IPS-NIHi11 (cell line): ENCODE measurements at regions not wholly inside any gene's neighbourhood (a gene's known extent, or its start where the extent isn't known, plus 50 kb on each side); places are given as distances from the start of the nearest gene placed in this dataset.

Source experiments
- DNase-seq: peaks from one replicate; pipeline ENCODE4 v3.0.0; 2012; ENCODE audit warnings: mixed read lengths, low spot score

DNA sequence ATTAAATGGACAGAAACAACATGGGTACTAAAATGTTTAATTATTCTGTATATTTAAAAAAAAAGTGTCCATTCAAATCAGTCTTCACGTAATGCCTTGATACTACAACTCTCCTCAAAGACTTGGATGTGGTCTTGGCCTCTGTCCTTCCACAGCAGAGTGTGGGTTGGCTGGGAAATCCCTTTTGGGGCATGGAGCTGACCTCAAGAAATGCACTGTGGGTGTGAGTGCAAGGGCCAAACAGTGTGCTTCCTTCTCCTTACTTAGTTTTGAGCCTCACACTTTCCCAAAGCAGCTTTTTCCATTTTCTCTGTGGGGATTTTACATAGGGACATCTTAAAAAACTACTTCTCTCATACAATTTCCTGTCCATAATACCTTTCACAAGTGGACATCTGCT lies 607.4 kb downstream of the EFNB2 start:
- DNase-seq = no peak

DNA sequence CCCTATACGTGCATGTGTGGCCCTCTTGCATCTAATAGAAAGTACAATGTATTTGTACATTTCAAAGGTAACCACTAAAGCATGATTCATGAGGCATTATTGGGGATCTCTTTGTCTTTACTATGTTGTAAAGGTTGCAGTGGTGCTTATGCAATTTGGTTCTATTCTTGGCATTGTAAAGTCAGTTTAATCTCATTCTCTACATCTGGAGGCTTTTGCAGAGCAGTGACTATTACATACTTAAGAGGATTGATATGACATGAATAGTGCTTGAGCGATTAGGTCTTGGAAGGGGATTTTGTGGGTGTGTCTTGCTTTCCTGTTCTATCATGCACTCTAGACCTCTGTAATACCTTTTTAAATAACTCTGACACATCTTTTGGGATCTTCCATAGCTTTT lies 610.0 kb downstream of the EFNB2 start:
- no peak for DNase-seq

DNA sequence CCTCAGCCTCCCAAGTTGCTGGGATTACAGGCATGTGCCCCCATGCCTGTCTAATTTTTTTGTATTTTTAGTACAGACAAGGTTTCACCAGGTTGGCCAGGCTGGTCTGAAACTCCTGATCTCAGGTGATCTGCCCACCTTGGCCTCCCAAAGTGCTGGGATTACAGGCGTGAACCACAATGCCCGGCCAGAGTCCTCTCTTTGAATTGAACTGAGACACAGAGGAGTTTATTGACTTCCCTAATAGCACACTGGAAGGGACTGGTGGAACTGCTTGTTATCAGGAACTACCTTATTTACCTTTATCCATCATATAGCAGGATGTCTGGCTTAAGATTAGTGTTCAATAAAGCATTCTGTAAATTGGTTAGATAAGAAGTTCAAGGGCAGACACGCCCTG lies 613.8 kb downstream of the EFNB2 start:
- DNase-seq = no peak

DNA sequence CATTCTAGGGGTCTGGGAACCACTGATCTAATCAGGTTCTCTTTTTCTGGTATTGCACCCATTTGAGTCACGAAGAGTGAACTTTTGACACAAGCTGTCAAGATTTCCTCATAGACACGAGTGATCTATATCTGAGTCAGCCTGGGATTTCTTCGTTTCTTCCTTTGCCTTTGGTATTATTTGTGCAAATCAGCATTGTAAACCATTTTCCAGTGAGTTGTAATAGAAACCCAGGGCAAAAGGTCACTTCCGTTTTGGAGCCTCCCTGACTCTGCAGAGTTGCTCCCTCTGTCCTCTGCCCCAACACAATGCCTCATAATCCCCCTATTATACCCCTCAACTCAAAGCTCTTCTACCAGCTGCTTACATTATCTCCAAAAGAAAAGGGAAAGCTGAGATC lies 615.1 kb downstream of the EFNB2 start:
- no peak for DNase-seq

DNA sequence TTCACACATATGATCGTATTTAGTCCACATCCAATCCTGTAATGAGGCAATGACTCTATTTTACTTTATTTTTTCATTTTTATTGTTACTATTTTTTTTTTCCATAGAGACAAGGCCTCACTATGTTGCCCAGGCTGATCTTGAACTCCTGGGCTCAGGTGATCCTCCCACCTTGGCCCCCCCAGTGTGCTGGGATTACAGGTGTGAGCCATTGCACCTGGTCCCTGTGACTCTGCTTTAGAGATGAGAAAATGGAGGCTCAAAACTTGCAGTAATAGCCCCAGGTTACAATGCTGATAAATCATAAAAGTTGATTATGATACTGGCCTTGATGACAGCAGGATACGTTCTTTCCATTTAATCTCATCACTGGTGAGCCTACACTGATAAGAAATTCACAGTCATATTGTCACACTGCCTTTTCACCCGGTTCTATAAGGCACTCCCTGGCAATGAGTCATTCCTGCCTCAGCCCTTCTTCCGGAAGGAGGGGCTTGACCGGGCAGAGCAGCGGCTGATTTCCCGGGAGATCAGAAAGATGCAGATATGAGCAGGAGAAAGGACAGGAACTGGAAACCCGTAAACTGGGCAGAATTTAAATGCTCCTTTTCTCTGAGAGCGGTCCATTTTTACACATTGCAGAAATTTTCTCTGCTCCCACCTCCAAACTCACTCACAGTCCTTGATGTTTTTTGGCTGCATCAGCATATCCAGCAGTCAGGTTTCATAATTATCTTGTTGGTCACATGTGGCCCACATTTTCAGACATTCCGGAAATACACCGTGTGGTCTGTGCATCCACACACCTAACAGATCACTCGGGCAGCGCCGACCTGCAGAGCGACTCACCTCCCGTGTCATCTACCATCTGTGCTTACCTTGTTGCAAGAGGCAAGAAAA lies 616.4 kb downstream of the EFNB2 start:
- DNase-seq = peak; percentile 27

DNA sequence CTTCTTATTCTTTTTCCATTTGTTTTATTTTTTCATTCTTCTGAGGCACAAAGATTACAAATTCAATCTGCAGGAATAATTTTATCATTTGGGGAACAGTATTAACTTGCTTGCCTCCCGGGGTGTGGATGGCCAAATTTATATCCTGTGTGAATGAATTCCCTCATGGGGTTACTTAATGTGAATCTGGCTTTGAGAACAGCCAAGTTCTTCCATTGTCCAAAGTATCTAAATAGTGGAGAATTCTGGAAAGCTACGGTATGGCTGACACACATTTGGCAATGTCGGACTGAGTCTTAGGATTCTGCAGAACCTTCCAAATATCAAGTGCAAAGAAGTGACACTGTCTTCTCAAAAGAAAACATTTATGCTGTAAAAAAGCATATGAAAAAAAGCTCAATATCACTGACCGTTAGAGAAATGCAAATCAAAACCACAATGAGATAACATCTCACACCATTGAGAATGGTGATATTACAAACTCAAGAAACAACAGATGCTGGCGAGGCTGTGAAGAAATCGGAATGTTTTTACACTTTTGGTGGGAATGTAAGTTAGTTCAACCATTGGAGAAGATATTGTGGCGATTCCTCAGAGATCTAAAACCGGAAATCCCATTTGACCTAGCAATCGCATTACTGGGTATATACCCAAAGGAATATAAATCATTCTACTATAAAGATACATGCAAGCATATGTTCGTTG lies 620.2 kb downstream of the EFNB2 start:
- no peak for DNase-seq

DNA sequence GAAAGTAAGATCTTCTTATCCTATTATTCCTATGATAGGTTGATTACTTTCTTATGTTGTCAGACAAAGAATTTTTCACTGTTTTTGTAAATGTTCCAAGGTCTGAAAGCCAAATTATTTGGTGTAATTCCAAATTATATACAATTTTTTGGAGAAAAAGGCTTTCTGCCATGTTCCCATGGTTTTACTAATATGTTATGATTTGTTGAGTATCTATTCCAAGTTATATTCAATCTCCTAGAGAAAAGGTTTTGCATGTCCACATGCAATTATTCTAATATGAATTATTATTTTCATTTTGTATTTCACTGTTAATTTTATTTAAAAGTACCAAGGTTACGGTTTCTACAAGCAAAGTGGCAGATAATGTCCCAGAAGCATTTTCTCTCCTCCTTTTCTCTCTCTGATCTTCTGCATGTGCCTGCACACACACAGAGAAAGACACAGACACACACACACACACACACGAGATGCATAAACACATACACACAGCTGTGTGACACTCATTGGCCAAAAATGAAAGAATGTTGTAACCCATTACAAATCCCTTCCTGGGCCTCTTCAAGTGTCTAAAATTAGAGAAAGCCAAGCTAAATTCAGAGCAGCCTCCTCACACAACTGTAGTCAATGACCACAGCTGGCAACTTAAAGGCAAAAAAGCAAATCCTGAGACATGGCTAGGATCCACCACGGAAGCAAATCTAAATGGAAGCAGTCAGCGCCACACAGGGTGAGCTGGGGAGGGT lies 621.0 kb downstream of the EFNB2 start:
- DNase-seq = no peak

DNA sequence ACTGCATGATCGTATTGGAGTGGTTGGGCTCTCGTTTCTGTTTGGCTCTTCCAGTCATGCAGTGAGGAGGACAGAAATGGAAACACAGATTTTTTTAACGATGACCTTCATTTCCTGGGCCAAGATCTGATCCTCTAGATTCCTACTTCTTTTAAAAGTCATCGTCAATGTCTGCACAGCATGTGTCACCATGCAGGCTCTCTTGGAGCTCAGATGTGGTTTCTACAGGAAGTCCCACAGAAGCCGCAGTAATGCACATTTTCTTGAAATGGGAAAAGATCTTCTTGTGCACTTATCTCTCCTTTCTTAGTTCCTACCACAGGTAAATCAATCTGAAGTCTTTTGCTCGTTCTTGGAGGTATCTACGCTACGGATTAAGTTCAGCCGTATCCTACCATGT lies 626.9 kb downstream of the EFNB2 start:
- no peak for DNase-seq

DNA sequence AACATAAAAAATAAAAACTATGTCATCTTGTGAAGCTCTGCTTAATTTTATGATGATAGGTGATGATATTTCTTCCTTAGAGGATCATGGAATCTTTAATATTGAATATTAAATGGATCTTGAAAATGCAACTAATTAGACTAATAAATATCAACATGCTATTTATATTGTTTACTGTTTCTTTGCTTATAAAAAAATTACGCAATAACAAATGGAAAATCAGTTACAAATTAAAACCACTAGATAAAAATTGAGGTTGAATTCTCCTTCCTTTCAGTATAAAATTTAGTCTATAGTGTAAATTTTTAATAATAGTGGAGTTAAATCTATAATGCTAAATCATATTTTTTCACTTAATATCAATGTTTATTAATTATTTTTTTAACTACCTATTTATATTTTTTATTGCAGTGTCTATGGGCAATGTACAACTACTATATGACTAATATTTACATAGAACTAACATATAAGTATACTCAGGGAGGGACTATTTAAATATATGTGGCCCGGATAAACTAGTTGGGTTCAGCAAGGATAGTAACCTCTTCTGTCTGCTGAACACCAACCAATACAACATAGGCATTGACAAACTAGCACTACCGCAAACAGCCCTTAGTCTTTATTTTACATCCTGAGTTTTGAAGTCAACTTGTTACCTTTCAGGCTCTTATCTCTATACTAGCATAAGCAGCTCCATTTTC lies 628.0 kb downstream of the EFNB2 start:
- DNase-seq = no peak

DNA sequence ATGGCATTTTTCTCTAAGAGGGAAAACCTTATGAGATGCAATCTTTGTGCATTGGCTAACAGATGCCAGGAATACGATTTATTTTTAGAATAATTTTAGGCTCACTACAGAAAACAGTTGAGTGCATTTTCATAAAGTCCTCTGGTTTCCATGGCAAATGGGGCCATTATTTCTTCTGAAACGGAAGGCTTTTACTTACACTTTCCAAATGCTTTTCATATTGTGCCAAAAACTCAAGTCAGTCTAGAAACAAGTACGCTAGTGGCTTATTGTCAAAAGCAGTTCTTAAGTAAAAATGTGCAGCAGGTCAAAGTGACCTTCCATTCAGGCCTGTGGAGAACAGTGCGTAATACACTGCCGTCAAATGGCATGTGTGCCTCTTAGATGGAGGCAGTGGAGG lies 628.7 kb downstream of the EFNB2 start:
- no peak for DNase-seq

DNA sequence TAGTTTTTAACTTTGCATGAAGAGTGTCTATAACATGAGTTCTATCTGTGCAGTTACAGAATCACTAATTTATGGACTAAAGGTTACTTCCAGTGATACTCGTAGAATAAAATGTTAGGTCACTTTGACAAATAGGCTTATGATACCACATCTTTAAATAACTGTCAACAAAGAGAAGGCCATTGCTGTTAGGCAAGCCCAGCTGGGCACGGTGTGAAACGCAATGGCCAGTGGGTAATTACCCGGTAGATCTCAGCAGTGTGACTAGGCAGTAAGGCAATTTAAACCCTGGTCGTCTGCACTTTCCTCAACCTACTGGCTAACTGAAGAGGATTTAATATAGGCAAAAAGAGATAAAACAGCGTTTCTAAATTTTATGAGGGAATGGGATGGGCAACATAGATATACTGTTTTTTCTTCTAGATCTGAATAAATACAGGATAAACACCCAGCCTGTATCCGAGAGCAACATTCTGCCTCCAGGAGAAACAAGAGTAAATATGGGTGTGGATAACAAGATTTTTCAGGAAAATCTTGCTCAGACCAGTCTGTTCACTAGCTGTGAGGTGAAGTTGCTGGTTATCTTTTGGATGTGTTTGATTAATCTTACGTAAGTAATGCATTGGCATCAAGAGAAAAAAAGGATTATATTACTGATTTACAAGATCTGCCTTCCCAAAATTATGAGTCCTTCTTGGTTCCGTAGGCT lies 631.3 kb downstream of the EFNB2 start:
- no peak for DNase-seq

DNA sequence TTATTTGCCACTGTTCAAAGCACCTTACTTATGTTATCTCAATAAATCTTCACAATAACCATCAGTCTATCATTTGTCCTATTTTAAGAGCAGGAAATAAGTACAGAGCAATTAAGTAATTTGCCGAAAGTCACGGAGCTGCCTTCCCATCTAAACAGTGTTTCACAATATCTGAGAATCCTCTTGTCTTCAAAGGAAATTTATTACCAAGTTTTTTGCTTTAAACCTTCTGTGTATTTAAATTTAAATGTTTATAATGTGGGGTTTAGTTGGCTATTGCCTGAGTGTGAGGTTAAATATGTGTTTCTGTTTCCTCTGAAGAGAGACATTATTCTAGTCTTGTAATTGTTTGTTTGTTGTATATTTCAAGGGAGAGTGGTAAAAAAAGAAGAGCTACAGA lies 633.1 kb downstream of the EFNB2 start:
- DNase-seq = no peak

DNA sequence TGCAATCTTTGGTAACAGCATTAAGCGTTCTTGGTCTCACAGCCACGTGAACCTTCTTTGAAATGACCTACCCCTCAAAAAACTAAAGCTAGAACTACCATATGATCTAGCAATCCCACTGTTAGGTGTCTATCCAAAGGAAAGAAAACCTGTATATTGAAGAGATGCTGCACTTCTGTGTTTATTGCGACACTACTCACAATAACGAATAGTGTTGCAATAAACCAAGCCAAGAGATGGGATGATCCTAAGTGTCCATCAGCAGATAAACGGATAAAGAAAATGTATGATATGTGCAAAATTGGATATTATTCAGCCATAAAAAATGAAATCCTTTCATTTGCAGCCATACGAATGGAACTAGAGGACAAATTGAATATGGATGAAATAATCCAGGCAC lies 637.9 kb downstream of the EFNB2 start:
- DNase-seq = no peak

DNA sequence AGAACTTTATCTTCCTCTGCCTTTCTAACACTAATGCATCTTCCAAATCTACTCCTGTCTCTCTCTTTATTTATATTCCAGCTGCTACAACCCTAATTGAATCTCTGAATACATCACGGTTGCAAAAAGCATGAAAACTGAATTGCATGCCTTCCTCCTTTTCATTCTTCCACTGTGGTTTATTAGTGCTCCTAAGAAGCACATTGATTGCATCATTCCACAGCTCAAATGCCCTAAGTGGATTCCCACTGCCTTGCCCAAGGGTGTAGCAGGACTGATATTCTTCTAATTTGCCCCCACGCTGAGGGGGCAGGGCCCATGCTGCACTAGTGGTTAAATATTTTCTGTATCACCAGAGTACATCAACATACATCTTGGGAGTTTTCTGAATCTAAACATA lies 640.8 kb downstream of the EFNB2 start:
- DNase-seq = no peak

DNA sequence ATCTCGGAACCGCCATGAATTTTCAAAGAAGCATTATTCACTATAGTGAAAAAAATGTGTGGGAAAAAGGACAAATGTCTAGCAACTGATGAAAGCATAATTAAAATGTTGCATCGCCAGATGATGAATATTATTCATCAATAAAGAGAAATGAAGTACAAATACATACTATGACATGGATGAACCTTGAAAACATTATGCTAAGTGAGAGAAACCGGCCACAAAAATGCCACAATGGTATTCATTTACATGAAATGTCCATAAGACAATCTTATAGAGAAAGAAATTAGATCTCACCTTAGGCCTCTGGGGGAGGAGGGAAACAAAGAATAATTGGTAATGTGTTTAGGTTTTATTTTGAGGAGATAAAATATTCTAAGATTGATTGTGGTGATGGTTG lies 645.0 kb downstream of the EFNB2 start:
- no peak for DNase-seq

DNA sequence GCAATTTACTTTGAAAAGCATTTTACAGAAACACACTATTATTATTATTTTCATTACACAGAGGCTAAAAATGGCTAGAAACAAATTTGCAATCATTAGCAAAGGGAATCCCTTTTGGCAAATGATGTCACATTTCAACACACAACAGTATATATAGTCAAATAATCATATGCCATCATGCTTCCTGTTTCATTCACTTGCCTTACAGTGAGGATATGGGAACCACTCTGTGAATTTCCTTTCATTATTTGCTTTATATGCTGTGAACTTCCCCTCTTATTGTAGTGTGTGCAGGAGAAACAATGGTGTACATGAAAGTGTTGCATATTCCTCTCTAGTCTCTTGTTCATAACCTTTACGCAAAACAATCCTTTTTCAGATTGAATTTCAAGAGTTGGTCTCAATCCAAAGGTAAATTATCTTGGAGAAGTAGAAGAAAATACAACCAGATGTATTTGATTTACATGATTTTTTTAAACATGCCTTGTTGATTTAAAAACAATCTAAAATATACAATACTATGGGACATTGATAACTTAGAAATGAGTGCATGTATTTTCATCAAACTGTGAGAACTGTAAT lies 657.3 kb downstream of the EFNB2 start:
- DNase-seq = no peak

DNA sequence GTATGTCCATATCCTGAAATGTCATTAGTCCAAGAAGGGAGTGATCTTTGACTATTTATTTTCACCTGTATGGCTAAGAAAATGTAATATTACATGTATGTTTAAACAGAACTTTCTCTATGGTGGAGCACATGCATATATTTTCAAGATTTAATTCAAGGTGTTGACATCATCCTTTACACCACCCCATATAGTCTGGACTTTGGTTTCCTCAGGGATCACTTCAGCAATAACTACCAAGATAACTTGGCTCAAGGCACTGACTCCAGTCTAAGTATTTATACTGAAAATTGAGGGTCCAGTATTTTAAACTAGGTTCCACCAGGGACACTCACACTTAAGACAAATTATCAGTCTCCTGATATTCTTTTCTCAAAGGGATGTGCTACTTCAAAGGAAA lies 660.6 kb downstream of the EFNB2 start:
- DNase-seq = no peak

DNA sequence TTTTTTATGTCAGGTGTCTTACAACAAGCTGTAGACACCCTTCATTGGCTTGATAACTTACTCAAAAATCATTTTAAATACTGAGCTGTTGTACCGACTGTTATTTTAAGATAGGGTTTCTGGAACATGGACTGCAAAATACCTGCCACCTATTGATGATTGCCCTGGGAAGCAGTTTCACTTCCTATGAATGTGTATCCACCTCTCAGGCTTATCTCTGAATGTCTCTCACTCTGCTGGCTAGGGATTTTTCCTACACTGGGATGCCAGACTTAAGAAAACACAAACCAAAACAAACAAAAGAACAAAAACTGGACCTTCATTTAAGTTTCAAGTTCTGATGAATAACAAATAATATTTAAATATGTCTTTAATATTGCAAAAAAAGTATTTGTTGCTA lies 663.7 kb downstream of the EFNB2 start:
- DNase-seq = no peak

DNA sequence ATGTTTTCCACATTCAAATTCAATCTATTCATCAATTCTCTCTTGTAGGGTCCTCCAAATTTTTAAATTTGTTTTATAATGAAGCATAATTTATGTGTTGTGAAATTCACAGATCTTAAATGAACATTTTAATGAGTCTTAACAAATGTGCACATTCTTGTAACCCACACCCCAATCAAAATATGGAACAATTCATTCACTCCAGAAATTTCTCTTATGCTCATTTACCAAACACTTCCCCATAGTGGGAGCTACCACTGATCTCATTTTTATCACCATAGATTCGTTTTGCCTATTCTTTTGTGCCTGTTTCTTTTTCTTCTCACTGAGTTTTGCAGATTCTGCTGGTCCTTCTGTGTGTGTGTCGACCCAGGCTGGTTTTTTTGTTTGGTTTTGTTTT lies 664.1 kb downstream of the EFNB2 start:
- DNase-seq = no peak

DNA sequence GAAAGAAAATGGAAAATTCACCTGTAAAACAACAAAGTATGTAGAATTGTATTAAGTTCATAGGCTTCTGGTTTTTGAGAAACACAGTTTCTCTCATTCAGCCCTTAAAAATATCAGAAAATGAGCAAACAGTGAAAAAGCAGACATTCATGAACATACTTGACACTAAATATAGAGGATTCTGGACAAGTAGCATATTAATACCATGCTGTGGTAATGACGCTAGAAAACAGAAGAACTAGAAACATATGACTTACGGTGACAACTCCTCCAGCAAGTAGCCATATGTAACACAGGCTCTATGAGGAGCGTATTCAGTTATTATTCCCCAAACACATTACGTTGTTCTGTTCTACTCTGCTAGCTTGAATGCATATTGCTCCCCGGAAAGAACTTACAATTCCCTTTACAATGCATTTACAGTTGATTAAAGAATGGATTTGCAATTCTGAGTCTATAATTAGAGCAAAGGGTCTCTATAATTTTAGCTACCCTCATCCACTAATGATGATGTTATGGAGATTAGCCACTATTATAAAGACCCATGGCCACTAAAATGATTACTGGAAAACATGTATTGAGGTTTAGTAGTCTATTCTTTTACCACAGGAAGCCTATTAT lies 672.1 kb downstream of the EFNB2 start:
- DNase-seq = no peak

DNA sequence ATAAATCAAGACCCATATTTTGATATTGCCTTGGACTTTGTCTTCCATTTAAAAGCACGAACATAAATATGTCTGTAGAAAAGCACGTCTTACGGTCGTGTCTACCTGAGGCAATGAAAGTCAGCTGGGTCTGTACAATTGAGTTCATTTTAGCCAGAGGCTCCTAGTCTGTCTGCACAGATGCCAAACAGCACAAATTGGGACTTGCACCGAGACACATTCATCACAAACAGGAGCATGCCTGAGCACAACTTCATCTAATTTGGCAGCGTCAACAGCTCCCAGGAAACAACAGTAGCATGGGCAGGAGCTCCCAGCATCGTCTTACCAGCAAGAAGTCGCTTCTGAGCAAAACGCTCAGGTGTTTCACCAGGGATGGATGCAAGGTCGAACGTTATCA lies 687.0 kb downstream of the EFNB2 start:
- no peak for DNase-seq
